IMR-90 (cell line): ENCODE measurements at regions not wholly inside any gene's neighbourhood (a gene's known extent, or its start where the extent isn't known, plus 50 kb on each side); places are given as distances from the start of the nearest gene placed in this dataset.
A peak's percentile ranks its signal among the peaks of the same experiment; 100 is the strongest.

Source experiments
- ATAC-seq: fragments of 200-7000 bp; cut with Tn5 transposase; 2 replicates; pipeline ENCODE4 v1.9.1; 2020; ENCODE audit warnings: low read depth, mild to moderate bottlenecking, moderate library complexity
- BruUV-seq: library from RNA; stranded (reverse); fragments of 400-500 nt; replicated peaks from 2 replicates; lab custom pipeline; 2021; lab: Mats Ljungman, UMichigan
- CTCF ChIA-PET: fragments of 300-600 bp; formaldehyde crosslinking; extraction: SDS; loops from one replicate; lab custom pipeline; 2021; ENCODE audit warnings: antibody characterized with exemption; lab: Yijun Ruan, JAX
- POLR2A ChIA-PET: fragments of 300-600 bp; sonication (Branson Sonifier 250); formaldehyde crosslinking; loops from one replicate; lab custom pipeline; 2022; ENCODE audit warnings: antibody characterized with exemption; ENCODE audit not compliant: unreplicated experiment; lab: Charles Lee
- DNase-seq: peaks from one replicate; pipeline ENCODE4 v3.0.0; 2013
- H2AFZ ChIP-seq: replicated peaks from 2 replicates; pipeline ENCODE3; 2013; ENCODE audit warnings: low read length, mild to moderate bottlenecking; ENCODE audit not compliant: poor library complexity
- H2AK5ac ChIP-seq: 2 replicates; pipeline ENCODE4 v1.6.1; 2013; ENCODE audit warnings: low read depth, low read length, inconsistent platforms
- H2AK9ac ChIP-seq: replicated peaks from 2 replicates; pipeline ENCODE3; 2013; ENCODE audit warnings: mild to moderate bottlenecking, low read depth, low read length, moderate library complexity; ENCODE audit not compliant: poor library complexity
- H2BK120ac ChIP-seq: 2 replicates; pipeline ENCODE4 v1.6.1; 2013; ENCODE audit warnings: low read depth, low read length, inconsistent platforms
- H2BK15ac ChIP-seq: 3 replicates; pipeline ENCODE4 v1.6.1; 2013; ENCODE audit warnings: low read depth, low read length, inconsistent platforms
- H2BK20ac ChIP-seq: 2 replicates; pipeline ENCODE4 v1.6.1; 2013; ENCODE audit warnings: low read depth, mild to moderate bottlenecking, inconsistent platforms, low read length, moderate library complexity
- H2BK5ac ChIP-seq: 2 replicates; pipeline ENCODE4 v1.6.1; 2013; ENCODE audit warnings: mild to moderate bottlenecking, low read depth, low read length, inconsistent platforms; ENCODE audit not compliant: poor library complexity, severe bottlenecking
- H3K14ac ChIP-seq: replicated peaks from 2 replicates; pipeline ENCODE4 v1.6.1; 2013; ENCODE audit warnings: low read depth, low read length, inconsistent platforms
- H3K18ac ChIP-seq: 2 replicates; pipeline ENCODE4 v1.6.1; 2013; ENCODE audit warnings: low read depth, low read length, control low read depth
- H3K23ac ChIP-seq: 2 replicates; pipeline ENCODE4 v1.6.1; 2013; ENCODE audit warnings: low read depth, low read length, inconsistent platforms
- H3K27ac ChIP-seq: 2 replicates; pipeline ENCODE4 v1.5.1; 2013; ENCODE audit warnings: mild to moderate bottlenecking, control low read depth, low read length; ENCODE audit not compliant: insufficient read depth
- H3K27me3 ChIP-seq: 2 replicates; pipeline ENCODE4 v1.6.1; 2013; ENCODE audit warnings: low read length; ENCODE audit not compliant: control insufficient read depth, insufficient read depth
- H3K36me3 ChIP-seq: 2 replicates; pipeline ENCODE4 v1.6.1; 2013; ENCODE audit warnings: low read length, mixed read lengths; ENCODE audit not compliant: control insufficient read depth, insufficient read depth
- H3K4ac ChIP-seq: 2 replicates; pipeline ENCODE4 v1.6.1; 2013; ENCODE audit warnings: low read depth, low read length, inconsistent platforms
- H3K4me1 ChIP-seq: 2 replicates; pipeline ENCODE4 v1.6.1; 2013; ENCODE audit warnings: low read length, mixed read lengths; ENCODE audit not compliant: control insufficient read depth, insufficient read depth
- H3K4me2 ChIP-seq: 2 replicates; pipeline ENCODE4 v1.6.1; 2013; ENCODE audit warnings: low read depth, mild to moderate bottlenecking, control low read depth, low read length, moderate library complexity
- H3K4me3 ChIP-seq: 2 replicates; pipeline ENCODE4 v1.5.1; 2013; ENCODE audit warnings: low read depth, mild to moderate bottlenecking, control low read depth, low read length, moderate library complexity; ENCODE audit not compliant: insufficient read depth
- H3K56ac ChIP-seq: 2 replicates; pipeline ENCODE4 v1.6.1; 2013; ENCODE audit warnings: low read length, inconsistent platforms; ENCODE audit not compliant: insufficient read depth; ENCODE audit errors: extremely low read depth
- H3K79me1 ChIP-seq, 2 experiments: 2 replicates each; pipeline ENCODE4 v1.6.1; 2013; ENCODE audit warnings: low read length in 2 of 2, inconsistent platforms in 1 of 2, low read depth in 1 of 2
- H3K9ac ChIP-seq: 2 replicates; pipeline ENCODE4 v1.6.1; 2013; ENCODE audit warnings: low read depth, low read length, control low read depth
- H3K9me1 ChIP-seq: 2 replicates; pipeline ENCODE4 v1.6.1; 2013; ENCODE audit warnings: low read length, inconsistent platforms; ENCODE audit not compliant: insufficient read depth
- H3K9me3 ChIP-seq: 2 replicates; pipeline ENCODE4 v1.6.1; 2013; ENCODE audit warnings: low read length; ENCODE audit not compliant: control insufficient read depth, insufficient read depth
- H4K20me1 ChIP-seq: 2 replicates; pipeline ENCODE4 v1.6.1; 2013; ENCODE audit warnings: low read length, inconsistent platforms; ENCODE audit not compliant: insufficient read depth
- H4K5ac ChIP-seq: 2 replicates; pipeline ENCODE4 v1.6.1; 2013; ENCODE audit warnings: mild to moderate bottlenecking, low read depth, low read length, control low read depth
- H4K8ac ChIP-seq, 2 experiments: 2 replicates each; pipeline ENCODE4 v1.6.1; 2013; ENCODE audit warnings: low read depth in 2 of 2, low read length in 2 of 2, control low read depth in 1 of 2, inconsistent platforms in 1 of 2
- H4K91ac ChIP-seq: 2 replicates; pipeline ENCODE4 v1.6.1; 2013; ENCODE audit warnings: low read depth, low read length, inconsistent platforms; ENCODE audit not compliant: insufficient read depth
- BHLHE40 ChIP-seq: fragments of 150-350 bp; IDR thresholded peaks from 2 replicates; pipeline ENCODE4 v1.6.1; 2016; ENCODE audit warnings: mild to moderate bottlenecking, low read depth, low read length
- CEBPB ChIP-seq: IDR thresholded peaks from 2 replicates; pipeline ENCODE4 v1.6.1; 2012; ENCODE audit warnings: low read depth, low read length, improper control_type of control experiment
- CHD1 ChIP-seq: IDR thresholded peaks from 2 replicates; pipeline ENCODE4 v1.6.1; 2012; ENCODE audit warnings: low read depth, low read length, improper control_type of control experiment
- ELK1 ChIP-seq: fragments of 150-350 bp; IDR thresholded peaks from 2 replicates; pipeline ENCODE4 v1.6.1; 2016; ENCODE audit warnings: low read depth, mild to moderate bottlenecking, low read length, moderate library complexity, borderline replicate concordance
- FOS ChIP-seq: fragments of 150-350 bp; IDR thresholded peaks from 2 replicates; pipeline ENCODE4 v1.6.1; 2016; ENCODE audit warnings: low read depth, low read length
- MAFK ChIP-seq: IDR thresholded peaks from 2 replicates; pipeline ENCODE4 v1.6.1; 2012; ENCODE audit warnings: low read depth, low read length, improper control_type of control experiment
- NFE2L2 ChIP-seq: fragments of 150-350 bp; IDR thresholded peaks from 2 replicates; pipeline ENCODE4 v1.6.1; 2016; ENCODE audit warnings: low read depth, mild to moderate bottlenecking, low read length
- POLR2A ChIP-seq: IDR thresholded peaks from 2 replicates; pipeline ENCODE4 v1.6.1; 2012; ENCODE audit warnings: mild to moderate bottlenecking, low read depth, low read length
- RAD21 ChIP-seq: IDR thresholded peaks from 2 replicates; pipeline ENCODE4 v1.6.1; 2012; ENCODE audit warnings: low read length, improper control_type of control experiment
- RCOR1 ChIP-seq: IDR thresholded peaks from 2 replicates; pipeline ENCODE4 v1.6.1; 2012; ENCODE audit warnings: mild to moderate bottlenecking, low read length, improper control_type of control experiment; ENCODE audit not compliant: insufficient replicate concordance
- RFX5 ChIP-seq: IDR thresholded peaks from 2 replicates; pipeline ENCODE4 v1.8.0; 2012; ENCODE audit warnings: low read depth, mild to moderate bottlenecking, low read length, moderate library complexity
- USF2 ChIP-seq: fragments of 150-350 bp; IDR thresholded peaks from 2 replicates; pipeline ENCODE4 v1.6.1; 2017; ENCODE audit warnings: mild to moderate bottlenecking, antibody characterized with exemption, low read length, low read depth
- WGBS, 2 experiments: methylation state at CpG; one replicate each; pipeline versions ENCODE4 v1.1.5 to v1.1.7; 2013; ENCODE audit warnings: missing lambda C conversion rate in 2 of 2; ENCODE audit not compliant: insufficient read length in 1 of 2; ENCODE audit errors: extremely low coverage in 2 of 2; 5-methylcytosine and 5-hydroxymethylcytosine counted together
- dilution Hi-C: fragments of 300-500 bp; cut with HindIII; formaldehyde crosslinking; loops from one replicate; pipeline ENCODE4 v1.14.3; 2018; ENCODE audit warnings: low sequenced_read_pairs; ENCODE audit not compliant: unreplicated experiment
- in situ Hi-C: fragments of 300-500 bp; cut with MboI; formaldehyde crosslinking; loops from 3 replicates; pipeline ENCODE4 v1.14.3; 2019; ENCODE audit warnings: low sequenced_read_pairs, inconsistent platforms, mixed read lengths
- intact Hi-C: fragments of 100-400 bp; cut with micrococcal nuclease; formaldehyde crosslinking; loops from 2 replicates; pipeline ENCODE4 v1.10.0; 2022

GRCh38 chr1:187844313-187844712 is 1015.6 kb downstream of the PLA2G4A start:
- H4K5ac ChIP-seq: no peak overlapping the region
- no peaks in the 10 kb centered on the region for H3K4me1 ChIP-seq
- TF ChIP-seq USF2 (no peak), NFE2L2 (no peak), RFX5 (no peak), MAFK (no peak), RAD21 (no peak), FOS (no peak), RCOR1 (no peak), CEBPB (no peak), POLR2A (no peak), CHD1 (no peak), ELK1 (no peak), BHLHE40 (no peak)
- DNase-seq (peak; percentile 44), ATAC-seq (peak; percentile 35; the same call in 1 of the 2 replicates)
- H2AK9ac ChIP-seq: no peak overlapping the region
- no peak overlapping the region for H2BK5ac ChIP-seq
- H3K9me3 ChIP-seq: no peaks in the 10 kb centered on the region; the same call in 1 of the 2 replicates
- H3K36me3 ChIP-seq: no peaks in the 10 kb centered on the region
- no peak overlapping the region for H3K4me3 ChIP-seq
- no peak overlapping the region for H3K18ac ChIP-seq
- no peak overlapping the region for H3K9ac ChIP-seq
- no peak overlapping the region for H3K27ac ChIP-seq
- ChIA-PET POLR2A (no interaction called here), CTCF (interaction anchor here (0.6 kb wide), 1 partner anchor 226 kb away, joined by 5 read pairs; no protein-coding TSS in a partner anchor)
- H2BK20ac ChIP-seq: no peak overlapping the region
- no peaks in the 10 kb centered on the region for H3K9me1 ChIP-seq
- no peak overlapping the region for H4K8ac ChIP-seq
- no peak overlapping the region for H3K4me2 ChIP-seq
- no peak overlapping the region for H3K56ac ChIP-seq
- no peaks in the 10 kb centered on the region for H3K27me3 ChIP-seq
- no TSS peak for BruUV-seq
- no peak overlapping the region for H3K23ac ChIP-seq
- WGBS, 2 experiments: no CpG with 5 or more reads among the region's 3 CpGs
- H4K20me1 ChIP-seq: no peaks in the 10 kb centered on the region
- intact Hi-C loops (no loop called here), dilution Hi-C loops (no loop called here), in situ Hi-C loops (no loop called here)
- no peak overlapping the region for H3K14ac ChIP-seq
- no peak overlapping the region for H2BK120ac ChIP-seq
- H3K79me1 ChIP-seq: no peaks in the 10 kb centered on the region
- H2AFZ ChIP-seq: no peak overlapping the region
- H4K91ac ChIP-seq: no peak overlapping the region
- H2BK15ac ChIP-seq: no peak overlapping the region
- no peak overlapping the region for H3K4ac ChIP-seq
- H2AK5ac ChIP-seq: no peak overlapping the region
